SK-N-SH (cell line): ENCODE measurements at regions not wholly inside any gene's neighbourhood (a gene's known extent, or its start where the extent isn't known, plus 50 kb on each side); places are given as distances from the start of the nearest gene placed in this dataset.

Experiments used
- EP300 ChIP-seq, 2 experiments: IDR thresholded peaks; 2 replicates each; pipeline versions ENCODE4 v1.4.0 to v1.6.1; 2012; ENCODE audit warnings: borderline replicate concordance in 1 of 2, low read depth in 1 of 2, low read length in 1 of 2
- EZH2phosphoT487 ChIP-seq: fragments of 200-600 bp; sonication (generic); IDR thresholded peaks from 2 replicates; pipeline ENCODE4 v1.6.1; 2017; ENCODE audit warnings: low read depth, mixed run types, mild to moderate bottlenecking, antibody characterized with exemption, moderate library complexity, borderline replicate concordance
- NFIC ChIP-seq: IDR thresholded peaks from 2 replicates; pipeline ENCODE4 v1.4.0; 2012; ENCODE audit warnings: borderline replicate concordance
- POLR2AphosphoS5 ChIP-seq: IDR thresholded peaks from 2 replicates; pipeline ENCODE4 v1.6.1; 2012; ENCODE audit warnings: low read depth, low read length
- SIN3A ChIP-seq: IDR thresholded peaks from 2 replicates; pipeline ENCODE4 v1.6.1; 2012; ENCODE audit warnings: low read depth, mild to moderate bottlenecking, low read length, moderate library complexity, borderline replicate concordance
- SMC3 ChIP-seq: IDR thresholded peaks from 2 replicates; pipeline ENCODE4 v1.6.1; 2012; ENCODE audit warnings: low read depth, low read length, improper control_type of control experiment
- TF ChIP-seq, protein P1 (sequence below): fragments of 200-600 bp; sonication (generic); IDR thresholded peaks from 2 replicates; pipeline ENCODE4 v1.6.1; 2017; ENCODE audit warnings: antibody characterized with exemption, mild to moderate bottlenecking, moderate library complexity
- TF ChIP-seq, protein P2 (sequence below): IDR thresholded peaks from 2 replicates; pipeline ENCODE4 v1.4.0; 2012; ENCODE audit warnings: low read depth
- TF ChIP-seq, protein P3 (sequence below): fragments of 150-350 bp; IDR thresholded peaks from 2 replicates; pipeline ENCODE4 v1.6.1; 2017; ENCODE audit warnings: antibody characterized with exemption, low read length, low read depth, borderline replicate concordance

DNA sequence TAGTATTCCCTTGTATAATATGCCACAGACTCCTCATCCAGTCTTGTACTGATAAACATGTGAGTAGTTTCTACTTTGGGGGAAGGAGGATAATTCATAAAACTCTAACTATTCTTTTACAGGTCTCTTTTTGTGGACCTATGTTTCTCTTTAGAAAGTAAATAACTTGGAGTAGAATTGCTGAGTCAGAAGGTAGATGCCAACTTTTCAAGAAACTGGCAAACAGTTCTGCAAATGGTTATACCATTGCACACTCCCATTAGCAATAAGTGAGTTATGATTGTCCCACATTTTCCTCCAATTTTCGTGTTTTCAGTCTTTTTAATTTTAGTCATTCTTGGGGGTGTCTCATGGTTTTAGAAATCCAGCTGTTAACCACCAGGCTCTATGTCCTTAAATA, 477.2 kb upstream of the LRRTM4 start:
- TF ChIP-seq, protein P1, sequence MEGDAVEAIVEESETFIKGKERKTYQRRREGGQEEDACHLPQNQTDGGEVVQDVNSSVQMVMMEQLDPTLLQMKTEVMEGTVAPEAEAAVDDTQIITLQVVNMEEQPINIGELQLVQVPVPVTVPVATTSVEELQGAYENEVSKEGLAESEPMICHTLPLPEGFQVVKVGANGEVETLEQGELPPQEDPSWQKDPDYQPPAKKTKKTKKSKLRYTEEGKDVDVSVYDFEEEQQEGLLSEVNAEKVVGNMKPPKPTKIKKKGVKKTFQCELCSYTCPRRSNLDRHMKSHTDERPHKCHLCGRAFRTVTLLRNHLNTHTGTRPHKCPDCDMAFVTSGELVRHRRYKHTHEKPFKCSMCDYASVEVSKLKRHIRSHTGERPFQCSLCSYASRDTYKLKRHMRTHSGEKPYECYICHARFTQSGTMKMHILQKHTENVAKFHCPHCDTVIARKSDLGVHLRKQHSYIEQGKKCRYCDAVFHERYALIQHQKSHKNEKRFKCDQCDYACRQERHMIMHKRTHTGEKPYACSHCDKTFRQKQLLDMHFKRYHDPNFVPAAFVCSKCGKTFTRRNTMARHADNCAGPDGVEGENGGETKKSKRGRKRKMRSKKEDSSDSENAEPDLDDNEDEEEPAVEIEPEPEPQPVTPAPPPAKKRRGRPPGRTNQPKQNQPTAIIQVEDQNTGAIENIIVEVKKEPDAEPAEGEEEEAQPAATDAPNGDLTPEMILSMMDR, result no peak
- TF ChIP-seq EZH2phosphoT487 (no peak), SIN3A (no peak), SMC3 (no peak), POLR2AphosphoS5 (no peak), EP300 (IDR thresholded peaks at IDR 0.05; ENCODE audit: borderline replicate concordance in 1 of 2, low read depth in 1 of 2, low read length in 1 of 2) (no peak), NFIC (no peak)
- TF ChIP-seq, protein P2, sequence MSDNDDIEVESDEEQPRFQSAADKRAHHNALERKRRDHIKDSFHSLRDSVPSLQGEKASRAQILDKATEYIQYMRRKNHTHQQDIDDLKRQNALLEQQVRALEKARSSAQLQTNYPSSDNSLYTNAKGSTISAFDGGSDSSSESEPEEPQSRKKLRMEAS, result no peak
- TF ChIP-seq, protein P3, sequence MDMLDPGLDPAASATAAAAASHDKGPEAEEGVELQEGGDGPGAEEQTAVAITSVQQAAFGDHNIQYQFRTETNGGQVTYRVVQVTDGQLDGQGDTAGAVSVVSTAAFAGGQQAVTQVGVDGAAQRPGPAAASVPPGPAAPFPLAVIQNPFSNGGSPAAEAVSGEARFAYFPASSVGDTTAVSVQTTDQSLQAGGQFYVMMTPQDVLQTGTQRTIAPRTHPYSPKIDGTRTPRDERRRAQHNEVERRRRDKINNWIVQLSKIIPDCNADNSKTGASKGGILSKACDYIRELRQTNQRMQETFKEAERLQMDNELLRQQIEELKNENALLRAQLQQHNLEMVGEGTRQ, result no peak
